ENCODE measurements at regions not wholly inside any gene's neighbourhood (a gene's known extent, or its start where the extent isn't known, plus 50 kb on each side); places are given as distances from the start of the nearest gene placed in this dataset.
"Not testable (repeated sequence)": the region's sequence is repeated elsewhere in the genome, so short reads cannot be mapped to it uniquely, and the experiment has no call there.

DNA sequence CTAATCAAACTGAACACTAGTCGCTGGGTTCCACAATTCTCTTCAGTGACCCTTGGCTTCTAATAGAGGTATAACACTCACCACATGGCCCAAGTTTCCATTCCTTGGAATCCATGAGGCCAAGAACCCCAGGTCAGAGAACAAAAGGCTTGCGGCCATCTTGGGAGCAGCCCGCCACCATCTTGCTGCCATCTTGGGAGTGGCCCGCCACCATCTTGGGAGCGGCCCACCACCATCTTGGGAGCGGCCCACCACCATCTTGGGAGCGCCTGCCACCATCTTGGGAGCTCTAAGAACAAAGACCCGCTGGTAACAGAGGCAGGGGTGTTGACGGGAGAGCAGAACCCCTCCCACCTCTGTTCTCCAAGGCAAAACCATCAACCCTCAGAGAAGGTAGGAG, 493.4 kb downstream of the MATN1 start:
- DNase-seq = no peak

DNA sequence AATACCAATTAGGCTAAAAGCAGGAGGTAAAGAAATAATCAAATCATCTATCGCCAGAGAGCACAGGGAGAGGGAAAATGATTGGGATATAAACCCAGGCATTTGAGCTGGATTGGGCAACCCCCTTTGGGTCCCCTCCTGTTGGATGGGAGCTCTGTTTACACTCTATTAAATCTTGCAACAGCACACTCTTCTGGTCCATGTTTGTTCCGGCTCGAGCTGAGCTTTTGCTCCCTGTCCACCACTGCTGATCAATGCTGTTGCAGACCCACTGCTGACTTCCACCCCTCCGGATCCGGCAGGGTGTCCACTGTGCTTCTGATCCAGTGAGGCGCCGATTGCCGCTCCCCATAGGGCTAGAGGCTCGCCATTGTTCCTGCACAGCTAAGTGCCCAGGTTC, 493.8 kb downstream of the MATN1 start:
- DNase-seq = no peak

DNA sequence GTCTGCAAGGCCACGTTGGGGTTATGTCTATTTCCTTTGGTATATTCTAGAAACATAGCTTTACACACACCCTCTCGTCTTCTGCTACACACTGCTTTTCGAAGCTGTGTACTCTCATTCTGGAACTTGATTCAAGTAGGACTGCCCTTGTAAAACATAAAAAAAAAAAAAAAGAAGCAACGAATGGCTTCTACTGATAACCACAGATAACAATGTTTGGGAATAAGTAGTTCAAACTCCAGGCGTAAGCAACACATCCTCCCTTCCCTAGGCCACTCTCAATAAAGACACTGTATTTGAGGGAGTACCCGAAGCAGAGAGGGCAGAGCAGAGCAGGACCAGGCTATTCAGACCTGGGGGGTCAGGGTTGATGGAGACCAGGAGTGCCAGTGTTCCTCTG, 496.7 kb downstream of the MATN1 start:
- DNase-seq = no peak

GRCh38 chr1:30225357-30225756, 498.0 kb downstream of the MATN1 start:
- no peak for DNase-seq

DNA sequence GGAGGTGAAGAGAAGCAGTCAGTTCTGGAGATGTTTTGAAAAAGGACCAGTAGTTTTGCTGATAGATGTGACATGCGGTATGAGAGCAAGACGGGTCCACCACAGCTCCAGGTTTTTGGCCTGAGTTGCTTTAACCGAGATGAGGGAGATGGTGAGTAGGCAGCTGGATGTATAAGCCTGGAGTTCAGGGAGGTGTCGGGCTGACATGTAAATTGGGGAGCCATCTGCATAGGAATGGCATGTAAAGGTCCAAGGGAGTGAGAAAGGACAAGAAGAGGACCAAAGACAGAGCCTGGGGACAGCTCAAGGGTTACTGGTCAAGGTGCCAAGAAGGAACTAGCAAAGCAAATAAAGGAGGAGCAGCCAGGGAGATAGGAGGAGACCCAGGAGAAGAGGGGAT, 503.7 kb downstream of the MATN1 start:
- DNase-seq = no peak

DNA sequence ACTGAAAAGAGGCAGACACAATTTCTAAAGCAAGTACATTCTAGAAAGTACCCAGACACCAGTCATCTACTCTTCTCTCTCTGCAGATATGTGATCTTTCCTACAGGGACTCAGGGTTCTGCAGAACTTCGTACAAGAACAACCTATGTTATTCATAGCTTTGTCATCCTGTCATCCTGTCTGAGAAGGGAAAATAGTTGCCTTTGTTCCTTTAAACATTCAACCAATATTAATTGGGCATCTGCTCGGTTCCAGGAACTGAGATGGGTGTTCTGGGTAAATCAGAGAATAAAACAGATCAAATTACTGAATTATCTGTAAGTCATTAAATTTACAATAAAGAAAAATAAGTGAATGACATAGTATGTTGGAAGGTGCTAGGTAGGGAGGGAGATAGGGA, 504.9 kb downstream of the MATN1 start:
- no peak for DNase-seq

- DNase-seq = no peak
These were observed 506.8 kb downstream of the MATN1 start for GRCh38 chr1:30216602-30217001.

GRCh38 chr1:30213936-30214335, 509.4 kb downstream of the MATN1 start:
- DNase-seq = no peak

DNA sequence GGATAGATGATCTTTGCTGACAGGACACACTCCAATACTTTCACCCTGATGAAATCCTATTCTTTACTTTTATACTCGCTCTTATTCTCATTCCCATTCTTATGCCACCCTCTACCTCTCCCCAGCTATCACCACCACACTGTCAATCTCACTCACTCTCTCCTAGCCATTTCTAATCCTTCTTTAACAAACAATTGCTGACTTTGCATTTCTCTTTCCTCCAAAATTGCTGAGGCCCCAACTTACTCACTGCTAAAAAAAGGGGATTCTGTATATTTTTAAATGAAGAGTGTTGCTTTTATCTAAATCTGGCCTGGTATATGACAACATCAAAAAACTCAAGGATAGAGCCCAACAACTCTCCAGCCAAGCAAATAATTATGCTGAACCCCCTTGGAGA, 515.4 kb downstream of the MATN1 start:
- not testable (repeated sequence) for DNase-seq

- not testable (repeated sequence) for DNase-seq
These were observed 516.8 kb downstream of the MATN1 start for GRCh38 chr1:30206631-30207030.

- not testable (repeated sequence) for DNase-seq
These were observed 518.5 kb downstream of the MATN1 start for GRCh38 chr1:30204916-30205315.

DNA sequence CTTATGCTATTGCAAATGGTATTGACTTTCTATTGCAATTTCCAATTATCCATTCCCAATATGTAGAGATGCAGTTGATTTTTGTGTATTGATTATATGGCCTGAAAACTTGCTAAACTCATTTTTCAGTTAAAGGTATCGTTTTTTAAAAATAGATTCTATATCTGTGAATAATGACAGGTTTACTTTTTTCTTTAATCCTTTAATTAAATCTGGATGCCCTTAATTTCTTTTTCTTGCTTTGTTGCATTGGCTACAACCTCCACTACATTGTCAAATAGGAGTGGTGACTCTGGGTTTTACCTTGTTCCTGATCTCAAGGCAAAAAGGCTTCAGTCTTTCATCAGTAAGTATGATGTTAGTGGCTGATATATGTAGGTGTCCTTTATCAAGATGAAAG, 522.4 kb downstream of the MATN1 start:
- no peak for DNase-seq

- no peak for DNase-seq
These were observed 523.2 kb downstream of the MATN1 start for GRCh38 chr1:30200161-30200560.

DNA sequence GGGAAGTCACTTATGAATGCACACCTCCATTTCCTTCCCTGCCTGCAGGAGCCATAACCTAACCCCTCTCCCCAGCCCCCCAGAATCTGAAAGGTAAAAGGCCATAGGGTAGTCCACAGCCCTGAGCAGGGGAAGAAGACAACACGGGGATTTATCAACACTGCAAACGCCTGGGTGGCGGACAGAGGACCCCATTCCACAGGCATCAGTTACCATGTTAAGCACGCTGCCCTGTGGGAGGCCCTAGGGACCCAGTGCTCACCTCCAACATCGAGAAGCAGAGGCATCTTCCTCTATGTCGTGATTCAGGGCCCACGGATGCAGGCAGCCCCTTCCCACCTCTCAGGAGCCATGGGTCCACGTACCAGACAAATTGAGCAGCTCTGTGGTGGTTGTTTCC, 523.8 kb downstream of the MATN1 start:
- DNase-seq = no peak

GRCh38 chr1:30198795-30199403, 524.5 kb downstream of the MATN1 start:
- no peak for DNase-seq

- no peak for DNase-seq
These were observed 525.0 kb downstream of the MATN1 start for GRCh38 chr1:30198451-30198760.

- no peak for DNase-seq
These were observed 525.5 kb downstream of the MATN1 start for GRCh38 chr1:30197639-30198450.

DNA sequence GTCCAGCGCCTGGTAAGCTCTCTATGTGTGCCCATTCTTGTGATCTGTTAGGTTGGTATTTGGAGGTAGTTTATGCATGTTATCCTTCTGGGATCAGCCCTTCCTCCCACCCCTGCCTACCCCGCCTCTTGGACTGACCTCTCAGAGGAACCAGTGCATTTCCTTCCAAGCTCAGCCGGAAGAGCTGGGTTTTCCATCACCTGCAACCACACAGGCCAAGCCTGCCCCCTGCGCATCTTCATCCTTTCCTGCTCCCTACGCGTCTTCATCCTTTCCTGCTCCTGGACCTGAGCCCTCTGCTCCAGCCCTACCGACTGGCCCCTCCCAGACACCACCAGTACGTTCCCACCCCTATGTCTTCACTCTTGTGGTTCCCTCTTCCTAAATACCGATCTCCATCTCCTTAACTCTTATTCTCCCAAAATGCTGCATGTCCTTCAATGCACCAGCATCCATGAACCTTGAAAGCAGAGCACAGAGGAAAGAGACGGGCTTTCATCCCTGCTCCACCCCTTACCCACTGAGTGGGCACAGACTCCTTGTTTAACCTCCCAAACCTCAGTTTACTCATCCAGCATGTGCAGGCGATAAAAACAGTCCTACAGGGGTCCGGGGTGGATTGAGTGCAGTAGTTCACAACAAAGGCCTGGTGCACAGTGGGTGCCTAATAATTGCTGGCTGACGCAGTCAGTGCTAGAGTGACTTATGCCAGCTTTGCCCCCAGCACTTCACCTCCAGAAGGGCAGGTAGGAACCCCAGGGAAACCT, 526.3 kb downstream of the MATN1 start:
- no peak for DNase-seq

DNA sequence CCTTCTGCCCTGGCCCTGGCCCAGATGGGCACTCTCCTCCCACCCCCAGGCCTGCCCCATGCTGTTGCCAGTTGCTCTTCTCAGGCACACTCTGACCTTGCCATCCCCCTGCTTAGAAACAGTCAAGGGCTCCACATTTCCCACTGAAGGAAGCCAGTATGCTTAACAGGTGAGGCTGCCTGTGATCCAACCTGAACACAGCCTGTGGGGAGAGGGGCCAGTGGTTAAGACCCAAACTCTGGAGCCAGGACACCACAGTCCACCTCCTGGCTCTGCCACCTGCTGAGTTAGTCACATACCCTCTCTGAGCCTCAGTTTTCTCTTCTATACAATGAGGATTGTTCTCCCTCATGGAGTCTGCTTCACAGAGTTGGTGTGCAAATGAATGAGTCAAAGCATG, 526.9 kb downstream of the MATN1 start:
- no peak for DNase-seq

GRCh38 chr1:30195424-30196134, 527.8 kb downstream of the MATN1 start:
- DNase-seq = no peak

DNA sequence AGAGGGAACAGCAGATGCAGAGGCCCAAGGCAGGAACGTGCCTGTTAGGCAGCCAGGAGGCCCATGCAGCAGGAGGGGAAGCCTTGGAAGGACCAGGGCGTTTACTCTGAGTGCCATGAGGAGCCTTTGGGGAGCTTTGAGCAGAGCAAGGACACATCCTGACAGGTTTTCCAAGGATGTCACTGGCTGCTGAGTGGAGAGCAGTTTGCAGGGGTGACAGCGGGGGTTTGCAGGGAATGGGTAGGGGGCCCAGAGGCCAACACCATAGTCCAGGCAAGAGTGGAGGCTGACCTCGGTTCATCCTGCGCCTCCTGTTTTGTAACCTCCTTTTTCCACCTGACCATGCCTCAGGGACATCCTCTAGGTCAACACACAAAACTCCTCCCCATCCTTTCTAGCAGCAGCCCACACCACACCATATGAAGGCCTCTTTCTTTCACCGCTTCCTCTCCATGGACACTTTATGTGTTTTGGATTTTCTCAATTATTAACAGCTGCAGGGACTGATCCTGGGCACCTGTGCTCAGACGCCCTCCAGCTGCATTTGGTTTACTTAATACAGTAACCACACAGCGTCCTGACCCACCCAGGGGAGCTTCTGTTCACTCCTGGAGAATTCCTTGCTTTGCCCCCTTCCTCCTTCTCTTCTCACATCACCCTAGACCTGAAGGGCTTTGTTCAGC, 528.5 kb downstream of the MATN1 start:
- no peak for DNase-seq

- DNase-seq = no peak
These were observed 529.3 kb downstream of the MATN1 start for GRCh38 chr1:30194046-30194619.
